Liver (tissue), 3 donors: ENCODE measurements at regions not wholly inside any gene's neighbourhood (a gene's known extent, or its start where the extent isn't known, plus 50 kb on each side); places are given as distances from the start of the nearest gene placed in this dataset.

ENCODE experiments used
- CTCF ChIP-seq: fragments of 150-350 bp; IDR thresholded peaks from 2 replicates; pipeline ENCODE4 v1.5.1; 2017; ENCODE audit warnings: improper control_type of control experiment, low read depth, low read length; ENCODE audit not compliant: missing input control
- GABPA ChIP-seq, 2 donors: IDR thresholded peaks in 1 of 2; conservative IDR thresholded peaks in 1 of 2; 2 replicates each; pipeline ENCODE4 v1.6.1; 2016; ENCODE audit warnings: antibody characterized with exemption in 2 of 2, mild to moderate bottlenecking in 1 of 2, moderate library complexity in 1 of 2
- RAD21 ChIP-seq, 2 donors: IDR thresholded peaks; 2 replicates each; pipeline ENCODE4 v1.6.1; 2016; ENCODE audit warnings: antibody characterized with exemption in 2 of 2, mild to moderate bottlenecking in 2 of 2
- SP1 ChIP-seq: IDR thresholded peaks from 2 replicates; pipeline ENCODE4 v1.6.1; 2018; ENCODE audit warnings: antibody characterized with exemption, mild to moderate bottlenecking
- TAF1 ChIP-seq: conservative IDR thresholded peaks from 2 replicates; pipeline ENCODE4 v1.6.1; 2016; ENCODE audit warnings: antibody characterized with exemption, mild to moderate bottlenecking
- YY1 ChIP-seq: IDR thresholded peaks from 2 replicates; pipeline ENCODE4 v1.6.1; 2016; ENCODE audit warnings: antibody characterized with exemption, mild to moderate bottlenecking
- TF ChIP-seq, protein P1 (sequence below): IDR thresholded peaks from 2 replicates; pipeline ENCODE4 v1.6.1; 2016; ENCODE audit warnings: antibody characterized with exemption, mild to moderate bottlenecking
- TF ChIP-seq, protein P2 (sequence below): IDR thresholded peaks from 2 replicates; pipeline ENCODE4 v1.6.1; 2016; ENCODE audit warnings: antibody characterized with exemption
- donor health status: healthy.
- donor health status: healthy.

DNA sequence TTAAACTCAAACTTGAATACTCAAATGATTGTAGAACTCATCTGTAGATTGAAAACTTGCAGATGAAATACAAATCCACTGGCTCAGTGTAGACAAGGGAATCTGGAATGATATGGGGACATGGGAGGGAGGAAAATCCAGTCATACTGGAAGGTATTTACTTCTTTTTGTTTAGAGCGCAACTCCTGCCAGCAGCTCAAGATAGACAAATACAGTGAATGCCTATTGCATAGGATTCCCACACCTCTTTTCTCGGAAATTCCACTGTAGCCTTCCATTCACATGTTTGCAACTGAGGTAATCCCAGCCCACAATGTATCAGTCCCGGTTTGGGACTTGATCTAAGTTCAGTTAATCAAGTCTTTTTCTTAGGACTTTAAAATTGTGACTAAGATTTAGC, 311.2 kb downstream of the PTPRC start:
- TF ChIP-seq CTCF (no peak), YY1 (no peak), RAD21 (IDR thresholded peaks at IDR 0.05) (no peak), GABPA (IDR thresholded peaks at IDR 0.05 in 1 of 2, conservative IDR thresholded peaks at IDR 0.05 in 1 of 2) (no peak), SP1 (no peak), TAF1 (no peak)
- TF ChIP-seq, protein P1, sequence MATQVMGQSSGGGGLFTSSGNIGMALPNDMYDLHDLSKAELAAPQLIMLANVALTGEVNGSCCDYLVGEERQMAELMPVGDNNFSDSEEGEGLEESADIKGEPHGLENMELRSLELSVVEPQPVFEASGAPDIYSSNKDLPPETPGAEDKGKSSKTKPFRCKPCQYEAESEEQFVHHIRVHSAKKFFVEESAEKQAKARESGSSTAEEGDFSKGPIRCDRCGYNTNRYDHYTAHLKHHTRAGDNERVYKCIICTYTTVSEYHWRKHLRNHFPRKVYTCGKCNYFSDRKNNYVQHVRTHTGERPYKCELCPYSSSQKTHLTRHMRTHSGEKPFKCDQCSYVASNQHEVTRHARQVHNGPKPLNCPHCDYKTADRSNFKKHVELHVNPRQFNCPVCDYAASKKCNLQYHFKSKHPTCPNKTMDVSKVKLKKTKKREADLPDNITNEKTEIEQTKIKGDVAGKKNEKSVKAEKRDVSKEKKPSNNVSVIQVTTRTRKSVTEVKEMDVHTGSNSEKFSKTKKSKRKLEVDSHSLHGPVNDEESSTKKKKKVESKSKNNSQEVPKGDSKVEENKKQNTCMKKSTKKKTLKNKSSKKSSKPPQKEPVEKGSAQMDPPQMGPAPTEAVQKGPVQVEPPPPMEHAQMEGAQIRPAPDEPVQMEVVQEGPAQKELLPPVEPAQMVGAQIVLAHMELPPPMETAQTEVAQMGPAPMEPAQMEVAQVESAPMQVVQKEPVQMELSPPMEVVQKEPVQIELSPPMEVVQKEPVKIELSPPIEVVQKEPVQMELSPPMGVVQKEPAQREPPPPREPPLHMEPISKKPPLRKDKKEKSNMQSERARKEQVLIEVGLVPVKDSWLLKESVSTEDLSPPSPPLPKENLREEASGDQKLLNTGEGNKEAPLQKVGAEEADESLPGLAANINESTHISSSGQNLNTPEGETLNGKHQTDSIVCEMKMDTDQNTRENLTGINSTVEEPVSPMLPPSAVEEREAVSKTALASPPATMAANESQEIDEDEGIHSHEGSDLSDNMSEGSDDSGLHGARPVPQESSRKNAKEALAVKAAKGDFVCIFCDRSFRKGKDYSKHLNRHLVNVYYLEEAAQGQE, result no peak
- TF ChIP-seq, protein P2, sequence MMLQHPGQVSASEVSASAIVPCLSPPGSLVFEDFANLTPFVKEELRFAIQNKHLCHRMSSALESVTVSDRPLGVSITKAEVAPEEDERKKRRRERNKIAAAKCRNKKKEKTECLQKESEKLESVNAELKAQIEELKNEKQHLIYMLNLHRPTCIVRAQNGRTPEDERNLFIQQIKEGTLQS, result no peak
